WTC11 (cell line): ENCODE measurements at regions not wholly inside any gene's neighbourhood (a gene's known extent, or its start where the extent isn't known, plus 50 kb on each side); places are given as distances from the start of the nearest gene placed in this dataset.

Experiments used
- NR2C2 ChIP-seq: sonication (generic); formaldehyde crosslinking; IDR thresholded peaks from 2 replicates; pipeline ENCODE4 v1.8.0; 2022; ENCODE audit warnings: mild to moderate bottlenecking, missing genetic modification reagents
- OVOL2 ChIP-seq: fragments of 250-450 bp; sonication (Bioruptor Pico); IDR thresholded peaks from 2 replicates; pipeline ENCODE4 v1.9.0; 2021; ENCODE audit warnings: mild to moderate bottlenecking, borderline replicate concordance

GRCh38 chr16:86259499-86259898 is 250.8 kb upstream of the FOXF1 start:
- TF ChIP-seq NR2C2 (CRISPR knock-in tag) = no peak
- no peak for TF ChIP-seq OVOL2 (CRISPR knock-in tag)
